ENCODE measurements at regions not wholly inside any gene's neighbourhood (a gene's known extent, or its start where the extent isn't known, plus 50 kb on each side); places are given as distances from the start of the nearest gene placed in this dataset.

DNA sequence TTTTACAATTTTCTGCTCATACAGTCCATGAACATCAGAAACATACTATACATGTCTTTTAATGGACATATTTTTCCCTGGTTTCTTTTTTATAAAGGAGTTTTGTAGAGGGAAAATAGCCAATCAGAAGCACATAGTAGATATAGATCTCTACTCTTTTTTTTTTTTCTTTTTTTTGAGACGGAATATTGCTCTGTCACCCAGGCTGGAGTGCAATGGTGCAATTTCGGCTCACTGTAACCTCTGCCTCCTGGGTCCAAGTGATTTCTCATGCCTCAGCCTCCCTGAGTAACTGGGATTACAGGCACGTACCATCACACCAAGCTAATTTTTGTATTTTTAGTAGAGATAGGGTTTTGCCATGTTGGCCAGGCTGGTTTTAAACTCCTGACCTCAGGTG lies 83.2 kb upstream of the MGAT5 start (continued):
- TF ChIP-seq, protein P1, sequence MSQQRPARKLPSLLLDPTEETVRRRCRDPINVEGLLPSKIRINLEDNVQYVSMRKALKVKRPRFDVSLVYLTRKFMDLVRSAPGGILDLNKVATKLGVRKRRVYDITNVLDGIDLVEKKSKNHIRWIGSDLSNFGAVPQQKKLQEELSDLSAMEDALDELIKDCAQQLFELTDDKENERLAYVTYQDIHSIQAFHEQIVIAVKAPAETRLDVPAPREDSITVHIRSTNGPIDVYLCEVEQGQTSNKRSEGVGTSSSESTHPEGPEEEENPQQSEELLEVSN (IDR thresholded peaks at IDR 0.05): no peak
- TF ChIP-seq KDM5A (IDR thresholded peaks at IDR 0.05; ENCODE audit: low read length) (no peak), EGR1 (IDR thresholded peaks at IDR 0.05; ENCODE audit: borderline replicate concordance, low read depth, low read length) (no peak), GTF2F1 (IDR thresholded peaks at IDR 0.05; ENCODE audit: borderline replicate concordance, low read depth, low read length) (no peak)
- TF ChIP-seq, protein P2, sequence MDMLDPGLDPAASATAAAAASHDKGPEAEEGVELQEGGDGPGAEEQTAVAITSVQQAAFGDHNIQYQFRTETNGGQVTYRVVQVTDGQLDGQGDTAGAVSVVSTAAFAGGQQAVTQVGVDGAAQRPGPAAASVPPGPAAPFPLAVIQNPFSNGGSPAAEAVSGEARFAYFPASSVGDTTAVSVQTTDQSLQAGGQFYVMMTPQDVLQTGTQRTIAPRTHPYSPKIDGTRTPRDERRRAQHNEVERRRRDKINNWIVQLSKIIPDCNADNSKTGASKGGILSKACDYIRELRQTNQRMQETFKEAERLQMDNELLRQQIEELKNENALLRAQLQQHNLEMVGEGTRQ (IDR thresholded peaks at IDR 0.05; ENCODE audit: low read length): no peak

All from H1 (cell line).